ENCODE measurements at regions not wholly inside any gene's neighbourhood (a gene's known extent, or its start where the extent isn't known, plus 50 kb on each side); places are given as distances from the start of the nearest gene placed in this dataset.

DNA sequence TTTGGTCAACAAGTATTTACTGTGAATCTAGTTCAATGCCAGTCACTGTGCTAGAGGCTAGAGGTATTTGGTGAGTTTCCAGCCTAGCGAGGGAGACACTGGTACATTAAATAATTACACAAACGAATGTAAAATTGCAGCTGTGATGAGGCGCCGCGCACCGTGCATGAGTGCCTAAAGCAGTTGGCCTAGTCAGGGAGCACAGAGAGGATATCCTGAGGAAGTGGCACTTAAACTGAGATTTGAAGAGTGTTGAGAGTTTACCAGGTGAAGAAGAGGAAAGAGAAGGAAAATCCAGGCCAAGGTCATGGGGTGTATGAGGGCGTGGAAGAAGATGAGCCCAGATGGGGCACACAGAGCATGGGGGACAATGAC, 157.6 kb upstream of the NDUFV2 start:
- 78 to 86% methylated on average over 7 of the region's 7 CpGs for WGBS, 2 donors
- DNase-seq, result no peak
- H3K4me1 ChIP-seq, result no peaks in the 10 kb centered on the region
- H3K27me3 ChIP-seq, result no peaks in the 10 kb centered on the region
- no peak overlapping the region for H3K4me3 ChIP-seq
- TF ChIP-seq POLR2A (IDR thresholded peaks at IDR 0.05), result no peak
- TF ChIP-seq, protein P1, sequence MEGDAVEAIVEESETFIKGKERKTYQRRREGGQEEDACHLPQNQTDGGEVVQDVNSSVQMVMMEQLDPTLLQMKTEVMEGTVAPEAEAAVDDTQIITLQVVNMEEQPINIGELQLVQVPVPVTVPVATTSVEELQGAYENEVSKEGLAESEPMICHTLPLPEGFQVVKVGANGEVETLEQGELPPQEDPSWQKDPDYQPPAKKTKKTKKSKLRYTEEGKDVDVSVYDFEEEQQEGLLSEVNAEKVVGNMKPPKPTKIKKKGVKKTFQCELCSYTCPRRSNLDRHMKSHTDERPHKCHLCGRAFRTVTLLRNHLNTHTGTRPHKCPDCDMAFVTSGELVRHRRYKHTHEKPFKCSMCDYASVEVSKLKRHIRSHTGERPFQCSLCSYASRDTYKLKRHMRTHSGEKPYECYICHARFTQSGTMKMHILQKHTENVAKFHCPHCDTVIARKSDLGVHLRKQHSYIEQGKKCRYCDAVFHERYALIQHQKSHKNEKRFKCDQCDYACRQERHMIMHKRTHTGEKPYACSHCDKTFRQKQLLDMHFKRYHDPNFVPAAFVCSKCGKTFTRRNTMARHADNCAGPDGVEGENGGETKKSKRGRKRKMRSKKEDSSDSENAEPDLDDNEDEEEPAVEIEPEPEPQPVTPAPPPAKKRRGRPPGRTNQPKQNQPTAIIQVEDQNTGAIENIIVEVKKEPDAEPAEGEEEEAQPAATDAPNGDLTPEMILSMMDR (IDR thresholded peaks at IDR 0.05), result no peak
- H3K9me3 ChIP-seq, result no peaks in the 10 kb centered on the region
- no peak for ATAC-seq
- H3K27ac ChIP-seq, result no peak overlapping the region
- intact Hi-C loops (cut with DNase I), result no loop called here
- no peaks in the 10 kb centered on the region for H3K36me3 ChIP-seq (replicated peaks in 1 of 2; ENCODE audit: insufficient read depth in 1 of 2, low read depth in 2 of 2)

DNA sequence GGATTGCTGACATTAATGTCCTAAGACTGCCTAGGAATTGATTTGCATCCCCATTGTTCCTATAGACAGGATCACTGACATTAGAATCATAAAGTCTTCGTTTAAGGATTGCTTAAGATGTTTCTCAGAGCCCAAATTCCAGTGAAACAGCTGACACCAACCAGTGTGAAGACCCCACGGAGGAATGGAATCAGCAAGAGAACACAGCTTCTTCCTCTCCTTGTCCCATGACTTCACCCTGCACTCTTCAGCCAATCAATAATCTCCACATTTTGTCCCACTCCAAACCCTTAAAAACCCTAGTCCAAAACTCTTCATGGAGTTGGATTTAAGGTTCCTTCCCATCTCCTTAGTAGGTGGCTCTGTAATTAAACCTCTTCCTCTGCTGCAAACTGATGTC, 157.0 kb upstream of the NDUFV2 start:
- H3K36me3 ChIP-seq (replicated peaks in 1 of 2; ENCODE audit: insufficient read depth in 1 of 2, low read depth in 2 of 2), result no peaks in the 10 kb centered on the region
- DNase-seq (no peak), ATAC-seq (no peak)
- 39 to 43% methylated on average over 2 of the region's 2 CpGs for WGBS, 2 donors
- intact Hi-C loops (cut with DNase I), result no loop called here
- H3K4me1 ChIP-seq, result no peaks in the 10 kb centered on the region
- no peaks in the 10 kb centered on the region for H3K27me3 ChIP-seq
- no peak overlapping the region for H3K4me3 ChIP-seq
- H3K9me3 ChIP-seq, result no peaks in the 10 kb centered on the region
- H3K27ac ChIP-seq, result no peak overlapping the region
- TF ChIP-seq, protein P1 (IDR thresholded peaks at IDR 0.05), result no peak
- no peak for TF ChIP-seq POLR2A (IDR thresholded peaks at IDR 0.05)

DNA sequence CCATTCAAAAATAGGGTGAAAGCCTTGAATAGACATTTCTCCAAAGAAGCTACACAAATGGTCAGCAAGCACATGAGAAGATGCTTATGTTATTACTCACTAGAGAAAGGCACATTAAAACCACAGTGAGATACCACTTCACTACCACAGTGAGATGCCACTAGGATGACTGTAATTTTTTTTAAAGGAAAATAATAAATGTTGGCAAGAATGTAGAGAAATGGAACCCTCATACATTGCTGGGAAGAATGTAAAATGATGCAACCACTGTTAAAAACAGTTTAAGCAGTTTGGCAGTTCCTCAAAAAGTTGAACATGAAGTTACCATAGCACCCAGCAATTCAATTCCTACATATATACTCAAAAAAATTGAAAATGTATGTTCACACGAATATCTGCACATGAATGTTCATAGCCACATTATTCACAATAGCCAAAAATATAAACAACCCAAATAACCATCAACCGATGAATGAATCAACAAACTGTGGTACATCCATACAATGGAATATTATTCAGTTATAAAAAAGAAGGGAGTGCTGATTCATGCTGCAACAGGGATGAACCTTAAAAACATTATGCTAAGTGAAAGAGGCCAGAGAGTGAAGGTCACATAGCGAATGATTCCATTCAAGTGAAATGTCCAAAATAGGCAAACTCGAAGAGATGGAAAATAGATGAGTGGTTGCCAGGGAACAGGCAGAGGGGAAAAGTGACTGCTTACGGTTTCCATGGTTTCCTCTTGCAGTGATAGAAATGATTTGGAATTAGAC, 156.2 kb upstream of the NDUFV2 start:
- no peaks in the 10 kb centered on the region for H3K9me3 ChIP-seq
- ATAC-seq (no peak), DNase-seq (no peak)
- 79 to 80% methylated on average over 5 of the region's 5 CpGs for WGBS, 2 donors
- H3K4me3 ChIP-seq, result no peak overlapping the region
- no peaks in the 10 kb centered on the region for H3K4me1 ChIP-seq
- H3K27ac ChIP-seq, result no peak overlapping the region
- no peaks in the 10 kb centered on the region for H3K36me3 ChIP-seq (replicated peaks in 1 of 2; ENCODE audit: insufficient read depth in 1 of 2, low read depth in 2 of 2)
- intact Hi-C loops (cut with DNase I), result no loop called here
- TF ChIP-seq, protein P1 (IDR thresholded peaks at IDR 0.05), result no peak
- no peak for TF ChIP-seq POLR2A (IDR thresholded peaks at IDR 0.05)
- H3K27me3 ChIP-seq, result no peaks in the 10 kb centered on the region

DNA sequence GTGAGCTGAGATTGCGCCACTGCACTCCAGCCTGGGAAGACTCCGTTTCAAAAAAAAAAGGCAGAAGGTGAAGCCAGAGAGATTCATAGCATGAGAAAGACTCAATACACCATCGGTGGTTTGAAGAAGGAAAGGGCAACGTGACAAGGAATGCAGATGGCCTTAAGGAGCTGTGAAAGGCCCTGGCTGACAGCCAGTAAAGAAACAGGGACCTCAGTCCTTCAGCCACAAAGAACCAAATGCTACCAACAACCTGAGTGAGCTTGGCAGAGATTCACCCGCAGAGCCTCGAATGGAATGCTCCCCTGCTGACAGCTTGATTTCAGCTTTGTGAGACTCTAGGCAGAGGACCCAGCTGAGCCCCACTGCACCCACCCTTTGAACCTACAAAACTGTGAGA, 154.9 kb upstream of the NDUFV2 start:
- intact Hi-C loops (cut with DNase I), result no loop called here
- DNase-seq (no peak), ATAC-seq (no peak)
- Histone ChIP-seq H3K27ac (no peak overlapping the region), H3K4me3 (no peak overlapping the region), H3K36me3 (replicated peaks in 1 of 2; ENCODE audit: insufficient read depth in 1 of 2, low read depth in 2 of 2) (no peaks in the 10 kb centered on the region), H3K9me3 (no peaks in the 10 kb centered on the region), H3K4me1 (no peaks in the 10 kb centered on the region), H3K27me3 (no peaks in the 10 kb centered on the region)
- no peak for TF ChIP-seq POLR2A (IDR thresholded peaks at IDR 0.05)
- TF ChIP-seq, protein P1 (IDR thresholded peaks at IDR 0.05), result no peak
- WGBS, 2 donors, result 51 to 61% methylated on average over 6 of the region's 6 CpGs

DNA sequence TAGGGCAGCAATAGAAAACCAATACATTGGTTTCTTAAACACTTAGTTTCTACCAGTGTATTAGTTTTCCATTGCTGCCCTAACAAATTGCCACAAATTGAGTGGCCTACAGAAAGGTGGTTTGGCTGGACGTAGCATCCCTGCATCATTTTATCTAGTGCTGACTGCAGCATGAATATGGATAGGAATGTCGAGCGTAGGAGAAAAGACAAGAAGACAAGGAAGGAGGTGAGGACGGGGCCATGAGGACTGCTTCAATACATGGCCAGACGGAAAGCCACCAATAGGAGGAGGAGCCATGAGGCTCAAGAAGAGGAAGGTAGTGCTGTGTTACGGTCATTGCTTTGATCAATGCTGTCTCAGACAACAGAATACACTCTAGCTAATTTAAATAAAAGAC, 154.5 kb upstream of the NDUFV2 start:
- no peaks in the 10 kb centered on the region for H3K9me3 ChIP-seq
- ATAC-seq, result no peak
- intact Hi-C loops (cut with DNase I), result no loop called here
- no peak for DNase-seq
- H3K27ac ChIP-seq, result no peak overlapping the region
- WGBS, 2 donors, result 82 to 85% methylated on average over 6 of the region's 6 CpGs
- H3K4me1 ChIP-seq, result no peaks in the 10 kb centered on the region
- H3K4me3 ChIP-seq, result no peak overlapping the region
- no peak for TF ChIP-seq POLR2A (IDR thresholded peaks at IDR 0.05)
- TF ChIP-seq, protein P1 (IDR thresholded peaks at IDR 0.05), result no peak
- no peaks in the 10 kb centered on the region for H3K36me3 ChIP-seq (replicated peaks in 1 of 2; ENCODE audit: insufficient read depth in 1 of 2, low read depth in 2 of 2)
- H3K27me3 ChIP-seq, result no peaks in the 10 kb centered on the region
